H1 (cell line): ENCODE measurements at regions not wholly inside any gene's neighbourhood (a gene's known extent, or its start where the extent isn't known, plus 50 kb on each side); places are given as distances from the start of the nearest gene placed in this dataset.

ENCODE experiments used
- CTCF ChIA-PET: fragments of 300-600 bp; sonication (Branson Sonifier 250); formaldehyde crosslinking; loops from one replicate; lab custom pipeline; 2021; ENCODE audit not compliant: partially characterized antibody; lab: Charles Lee
- POLR2A ChIA-PET: fragments of 300-600 bp; sonication (Branson Sonifier 250); formaldehyde crosslinking; loops from one replicate; lab custom pipeline; 2021; ENCODE audit warnings: inconsistent platforms; ENCODE audit not compliant: partially characterized antibody; lab: Charles Lee
- DNase-seq, 2 experiments: peaks; one replicate each; pipeline versions ENCODE4 v3.0.0 to v3.0.0-alpha.2; 2010 to 2022; ENCODE audit warnings: low spot score in 2 of 2, low read depth in 1 of 2, mixed read lengths in 1 of 2
- FAIRE-seq: peaks from 2 replicates; lab custom pipeline; 2011; peaks lifted over from hg19 to GRCh38; lab: Jason Lieb, UNC
- H2AFZ ChIP-seq: 2 replicates; pipeline ENCODE4 v1.8.1; 2012; ENCODE audit warnings: low read length, inconsistent platforms
- H2AK5ac ChIP-seq: 2 replicates; pipeline ENCODE4 v1.6.1; 2013; ENCODE audit warnings: low read depth, low read length
- H2BK120ac ChIP-seq: replicated peaks from 2 replicates; pipeline ENCODE3; 2013; ENCODE audit warnings: low read depth, low read length, inconsistent platforms
- H2BK12ac ChIP-seq: 2 replicates; pipeline ENCODE4 v1.6.1; 2013; ENCODE audit warnings: low read depth, low read length
- H2BK15ac ChIP-seq: 2 replicates; pipeline ENCODE4 v1.6.1; 2013; ENCODE audit warnings: low read length
- H2BK20ac ChIP-seq: 2 replicates; pipeline ENCODE4 v1.6.1; 2013; ENCODE audit warnings: low read length
- H2BK5ac ChIP-seq: 2 replicates; pipeline ENCODE4 v1.6.1; 2013; ENCODE audit warnings: low read depth, low read length
- H3K14ac ChIP-seq: 2 replicates; pipeline ENCODE4 v1.6.1; 2013; ENCODE audit warnings: inconsistent platforms; ENCODE audit not compliant: insufficient read length
- H3K18ac ChIP-seq: 2 replicates; pipeline ENCODE4 v1.6.1; 2013; ENCODE audit warnings: low read length; ENCODE audit errors: extremely low read depth
- H3K23ac ChIP-seq: 2 replicates; pipeline ENCODE4 v1.6.1; 2013; ENCODE audit warnings: inconsistent platforms; ENCODE audit not compliant: insufficient read length
- H3K23me2 ChIP-seq: 2 replicates; pipeline ENCODE4 v1.6.1; 2013; ENCODE audit warnings: low read depth, low read length
- H3K27ac ChIP-seq: 2 replicates; pipeline ENCODE4 v1.6.1; 2011; ENCODE audit warnings: low read depth, low read length, inconsistent platforms
- H3K27me3 ChIP-seq, 4 experiments: replicated peaks in 1 of 4; 1 replicate in 1 of 4; 2 replicates in 3 of 4; pipeline versions ENCODE4 v1.6.1 to v1.8.1; 2011 to 2013; ENCODE audit warnings: low read length in 3 of 4, mild to moderate bottlenecking in 3 of 4, inconsistent platforms in 2 of 4, mixed read lengths in 2 of 4, moderate library complexity in 1 of 4; ENCODE audit not compliant: control insufficient read depth in 3 of 4, insufficient read depth in 3 of 4; ENCODE audit errors: extremely low read depth in 1 of 4
- H3K36me3 ChIP-seq, 4 experiments: 2 replicates each; pipeline versions ENCODE4 v1.6.1 to v1.8.1; 2011 to 2013; ENCODE audit warnings: mild to moderate bottlenecking in 4 of 4, low read length in 3 of 4, moderate library complexity in 2 of 4, control low read depth in 1 of 4, inconsistent platforms in 1 of 4; ENCODE audit not compliant: insufficient read depth in 4 of 4, control insufficient read depth in 2 of 4
- H3K4ac ChIP-seq: replicated peaks from 2 replicates; pipeline ENCODE3; 2013; ENCODE audit warnings: low read length, low read depth, mixed read lengths, inconsistent platforms; ENCODE audit not compliant: insufficient read length
- H3K4me1 ChIP-seq, 4 experiments: replicated peaks in 1 of 4; 1 replicate in 1 of 4; 2 replicates in 3 of 4; pipeline versions ENCODE4 v1.6.1 to v1.8.1; 2011 to 2013; ENCODE audit warnings: low read length in 3 of 4, inconsistent platforms in 2 of 4, mixed read lengths in 1 of 4; ENCODE audit not compliant: insufficient read depth in 4 of 4, control insufficient read depth in 3 of 4
- H3K4me2 ChIP-seq, 2 experiments: 2 replicates each; pipeline versions ENCODE4 v1.6.1 to v1.8.1; 2011 to 2013; ENCODE audit warnings: low read depth in 2 of 2, low read length in 2 of 2, control low read depth in 1 of 2, inconsistent platforms in 1 of 2, mild to moderate bottlenecking in 1 of 2; ENCODE audit not compliant: insufficient read depth in 1 of 2
- H3K4me3 ChIP-seq, 4 experiments: fragments of 200-600, 300-600 bp in 1 of 4; sonication (generic), shearing (Covaris generic), sonication (Bioruptor Twin) in 1 of 4; 2 replicates each; pipeline versions ENCODE4 v1.5.1 to v1.8.1; 2011 to 2016; ENCODE audit warnings: low read length in 4 of 4, low read depth in 3 of 4, control low read depth in 2 of 4, inconsistent platforms in 2 of 4, mild to moderate bottlenecking in 2 of 4, mixed read lengths in 1 of 4, moderate library complexity in 1 of 4; ENCODE audit not compliant: insufficient read depth in 2 of 4; ENCODE audit errors: extremely low read depth in 1 of 4
- H3K56ac ChIP-seq: replicated peaks from 2 replicates; pipeline ENCODE3; 2013; ENCODE audit warnings: low read depth, mild to moderate bottlenecking, mixed read lengths, low read length, inconsistent platforms; ENCODE audit not compliant: insufficient read length
- H3K79me1 ChIP-seq: 2 replicates; pipeline ENCODE4 v1.6.1; 2013; ENCODE audit warnings: low read depth, low read length, control low read depth
- H3K79me2 ChIP-seq, 2 experiments: 2 replicates each; pipeline versions ENCODE4 v1.6.1 to v1.8.1; 2012 to 2013; ENCODE audit warnings: low read length in 2 of 2, mild to moderate bottlenecking in 2 of 2, inconsistent platforms in 1 of 2; ENCODE audit not compliant: insufficient read depth in 2 of 2, control insufficient read depth in 1 of 2
- H3K9ac ChIP-seq, 4 experiments: replicated peaks in 1 of 4; 1 replicate in 1 of 4; 2 replicates in 3 of 4; pipeline versions ENCODE4 v1.6.1 to v1.8.1; 2011 to 2013; ENCODE audit warnings: low read depth in 3 of 4, low read length in 3 of 4, control low read depth in 2 of 4, mild to moderate bottlenecking in 2 of 4, moderate library complexity in 2 of 4, inconsistent platforms in 1 of 4; ENCODE audit errors: extremely low read depth in 1 of 4
- H3K9me3 ChIP-seq, 2 experiments: 2 replicates each; pipeline versions ENCODE4 v1.6.1 to v1.8.1; 2012 to 2013; ENCODE audit warnings: mild to moderate bottlenecking in 2 of 2, moderate library complexity in 2 of 2, control low read depth in 1 of 2, inconsistent platforms in 1 of 2, low read depth in 1 of 2, low read length in 1 of 2, mixed read lengths in 1 of 2; ENCODE audit not compliant: insufficient read depth in 2 of 2
- H4K20me1 ChIP-seq, 2 experiments: replicated peaks in 1 of 2; 2 replicates each; pipeline versions ENCODE3 to v1.8.1; 2011 to 2013; ENCODE audit warnings: inconsistent platforms in 2 of 2, low read length in 2 of 2, mild to moderate bottlenecking in 1 of 2; ENCODE audit not compliant: insufficient read depth in 2 of 2, control insufficient read depth in 1 of 2
- H4K5ac ChIP-seq: 2 replicates; pipeline ENCODE4 v1.6.1; 2013; ENCODE audit warnings: low read length, low read depth, mixed read lengths, inconsistent platforms; ENCODE audit not compliant: insufficient read length
- H4K8ac ChIP-seq: 2 replicates; pipeline ENCODE4 v1.8.0; 2013; ENCODE audit warnings: mild to moderate bottlenecking, moderate library complexity, low read length, inconsistent platforms; ENCODE audit not compliant: insufficient read depth; ENCODE audit errors: extremely low read depth
- H4K91ac ChIP-seq: replicated peaks from 2 replicates; pipeline ENCODE3; 2013; ENCODE audit warnings: low read length, mixed read lengths, inconsistent platforms; ENCODE audit not compliant: insufficient read length
- CHD1 ChIP-seq: IDR thresholded peaks from 2 replicates; pipeline ENCODE4 v1.6.1; 2012; ENCODE audit warnings: low read depth, low read length, improper control_type of control experiment
- EZH2 ChIP-seq: fragments of 200-600 bp; sonication (generic); IDR thresholded peaks from 2 replicates; pipeline ENCODE4 v1.7.1; 2012; ENCODE audit warnings: low read depth, mild to moderate bottlenecking, moderate library complexity, low read length, inconsistent platforms; ENCODE audit not compliant: severe bottlenecking
- KDM1A ChIP-seq: fragments of 200-600, 300-600 bp; sonication (generic); IDR thresholded peaks from 2 replicates; pipeline ENCODE4 v1.7.1; 2016; ENCODE audit warnings: mild to moderate bottlenecking, low read length, borderline replicate concordance
- YY1 ChIP-seq: IDR thresholded peaks from 2 replicates; pipeline ENCODE4 v1.6.1; 2011; ENCODE audit warnings: low read depth, mild to moderate bottlenecking, low read length
- WGBS, 2 experiments: shearing (Covaris generic) in 1 of 2; methylation state at CpG; one replicate each; pipeline versions ENCODE4 v1.1.6 to v1.1.7; 2013 to 2015; ENCODE audit warnings: low lambda C conversion rate in 2 of 2, mixed read lengths in 2 of 2, inconsistent platforms in 1 of 2, low coverage in 1 of 2, missing lambda C conversion rate in 1 of 2; ENCODE audit not compliant: insufficient replicate concordance in 2 of 2, insufficient coverage in 1 of 2, insufficient read length in 1 of 2; ENCODE audit errors: extremely low coverage in 1 of 2, missing lambda C conversion rate in 1 of 2; 5-methylcytosine and 5-hydroxymethylcytosine counted together
- TF ChIP-seq, protein P1 (sequence below), 3 experiments: IDR thresholded peaks; 1 replicate in 2 of 3; 2 replicates in 1 of 3; pipeline versions ENCODE4 v1.5.1 to v1.6.1; 2011; ENCODE audit warnings: low read length in 3 of 3, mild to moderate bottlenecking in 3 of 3, inconsistent platforms in 2 of 3, low read depth in 1 of 3, moderate library complexity in 1 of 3; ENCODE audit not compliant: insufficient read depth in 1 of 3; ENCODE audit errors: control extremely low read depth in 1 of 3

GRCh38 chr21:14901482-14901958 is 163.3 kb downstream of the NRIP1 start:
- FAIRE-seq (no peak), DNase-seq (no peak)
- 92% methylated on average over 3 of the region's 3 CpGs; no CpG with 5 or more reads in 1 of the 2 experiments for WGBS, 2 experiments
- H3K56ac ChIP-seq, result no peak overlapping the region
- no peak overlapping the region for H2AFZ ChIP-seq
- no peak overlapping the region for H3K27ac ChIP-seq
- H2BK5ac ChIP-seq, result no peak overlapping the region
- H3K23ac ChIP-seq, result no peak overlapping the region
- H3K4ac ChIP-seq, result no peak overlapping the region
- no peaks in the 10 kb centered on the region for H3K27me3 ChIP-seq
- POLR2A ChIA-PET, result no interaction called here
- H3K4me2 ChIP-seq, result no peak overlapping the region
- no peak overlapping the region for H3K14ac ChIP-seq
- no peak overlapping the region for H4K91ac ChIP-seq
- no peak overlapping the region for H4K5ac ChIP-seq
- H3K9ac ChIP-seq, result no peak overlapping the region
- no peaks in the 10 kb centered on the region for H3K79me2 ChIP-seq
- CTCF ChIA-PET, result no interaction called here
- H4K8ac ChIP-seq, result no peak overlapping the region
- H3K18ac ChIP-seq, result no peak overlapping the region
- H2BK15ac ChIP-seq, result no peak overlapping the region
- H2BK120ac ChIP-seq, result no peak overlapping the region
- no peak overlapping the region for H2BK12ac ChIP-seq
- no peaks in the 10 kb centered on the region for H3K36me3 ChIP-seq
- H2BK20ac ChIP-seq, result no peak overlapping the region
- H3K23me2 ChIP-seq, result no peaks in the 10 kb centered on the region
- no peaks in the 10 kb centered on the region for H3K79me1 ChIP-seq
- H2AK5ac ChIP-seq, result no peak overlapping the region
- no peaks in the 10 kb centered on the region for H3K4me1 ChIP-seq
- H3K4me3 ChIP-seq, result no peak overlapping the region
- no peaks in the 10 kb centered on the region for H4K20me1 ChIP-seq
- H3K9me3 ChIP-seq, result no peaks in the 10 kb centered on the region
- TF ChIP-seq KDM1A (no peak), EZH2 (no peak), CHD1 (no peak), YY1 (no peak)
- TF ChIP-seq, protein P1, sequence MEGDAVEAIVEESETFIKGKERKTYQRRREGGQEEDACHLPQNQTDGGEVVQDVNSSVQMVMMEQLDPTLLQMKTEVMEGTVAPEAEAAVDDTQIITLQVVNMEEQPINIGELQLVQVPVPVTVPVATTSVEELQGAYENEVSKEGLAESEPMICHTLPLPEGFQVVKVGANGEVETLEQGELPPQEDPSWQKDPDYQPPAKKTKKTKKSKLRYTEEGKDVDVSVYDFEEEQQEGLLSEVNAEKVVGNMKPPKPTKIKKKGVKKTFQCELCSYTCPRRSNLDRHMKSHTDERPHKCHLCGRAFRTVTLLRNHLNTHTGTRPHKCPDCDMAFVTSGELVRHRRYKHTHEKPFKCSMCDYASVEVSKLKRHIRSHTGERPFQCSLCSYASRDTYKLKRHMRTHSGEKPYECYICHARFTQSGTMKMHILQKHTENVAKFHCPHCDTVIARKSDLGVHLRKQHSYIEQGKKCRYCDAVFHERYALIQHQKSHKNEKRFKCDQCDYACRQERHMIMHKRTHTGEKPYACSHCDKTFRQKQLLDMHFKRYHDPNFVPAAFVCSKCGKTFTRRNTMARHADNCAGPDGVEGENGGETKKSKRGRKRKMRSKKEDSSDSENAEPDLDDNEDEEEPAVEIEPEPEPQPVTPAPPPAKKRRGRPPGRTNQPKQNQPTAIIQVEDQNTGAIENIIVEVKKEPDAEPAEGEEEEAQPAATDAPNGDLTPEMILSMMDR (IDR thresholded peaks at IDR 0.05; ENCODE audit: control extremely low read depth in 1 of 3, insufficient read depth in 1 of 3, low read depth in 1 of 3, low read length in 3 of 3), result no peak
